Left ventricle myocardium inferior (tissue), 1 donor: ENCODE measurements at regions not wholly inside any gene's neighbourhood (a gene's known extent, or its start where the extent isn't known, plus 50 kb on each side); places are given as distances from the start of the nearest gene placed in this dataset.

Experiments
- DNase-seq: peaks from one replicate; pipeline ENCODE4 v3.0.0-alpha.2; 2020
- H3K27ac ChIP-seq: fragments of 200-600 bp; replicated peaks from 2 replicates; pipeline ENCODE4 v1.8.0; 2021
- H3K27me3 ChIP-seq: fragments of 200-600 bp; 2 replicates; pipeline ENCODE4 v1.8.0; 2021; ENCODE audit warnings: low read depth
- H3K36me3 ChIP-seq: fragments of 200-600 bp; 2 replicates; pipeline ENCODE4 v1.8.0; 2021
- H3K4me1 ChIP-seq: fragments of 200-600 bp; 2 replicates; pipeline ENCODE4 v1.8.0; 2021
- H3K4me3 ChIP-seq: fragments of 200-600 bp; 2 replicates; pipeline ENCODE4 v1.8.0; 2021; ENCODE audit warnings: mild to moderate bottlenecking, moderate library complexity
- H3K9me3 ChIP-seq: fragments of 200-600 bp; replicated peaks from 2 replicates; pipeline ENCODE4 v1.8.0; 2021
- CTCF ChIP-seq: fragments of 200-600 bp; IDR thresholded peaks from 2 replicates; pipeline ENCODE4 v1.8.0; 2021; ENCODE audit warnings: antibody characterized with exemption, mild to moderate bottlenecking, borderline replicate concordance
- intact Hi-C: fragments of 100-400 bp; cut with micrococcal nuclease; formaldehyde crosslinking; loops from one replicate; pipeline ENCODE4 v1.11.0; 2022
- donor health status: DM: no; HTN: yes; CAD: no; lungs with severe emphysema.

DNA sequence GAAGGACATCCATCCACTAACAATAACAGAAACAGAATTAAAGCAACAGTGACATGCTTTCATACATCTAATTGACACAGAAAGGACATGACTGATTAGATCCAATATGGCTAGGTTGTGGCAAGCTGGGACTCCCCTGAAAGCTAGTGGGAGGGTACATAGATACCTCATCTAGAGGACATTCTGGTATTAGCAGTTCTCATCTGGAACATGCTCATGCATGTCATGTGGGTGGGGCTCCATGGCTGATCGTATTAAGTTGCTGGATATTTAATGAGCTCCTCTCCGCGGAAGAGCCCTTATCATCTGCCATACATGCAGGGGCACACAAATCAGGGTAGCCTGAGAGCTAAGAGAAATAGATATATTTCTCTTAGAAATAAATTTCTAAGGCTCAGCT is 358.9 kb downstream of the ICE1 start:
- DNase-seq = no peak
- H3K9me3 ChIP-seq = peaks cover 1% of the 10 kb centered on the region

GRCh38 chr5:5780253-5780652 is 357.8 kb downstream of the ICE1 start:
- no peak for TF ChIP-seq CTCF
- no peaks in the 10 kb centered on the region for H3K9me3 ChIP-seq
- no peak overlapping the region for H3K27ac ChIP-seq
- H3K27me3 ChIP-seq = no peaks in the 10 kb centered on the region
- intact Hi-C loops = no loop called here
- H3K36me3 ChIP-seq = no peaks in the 10 kb centered on the region
- no peak for DNase-seq
- no peaks in the 10 kb centered on the region for H3K4me1 ChIP-seq
- no peak overlapping the region for H3K4me3 ChIP-seq

More for the DNA sequence above, 358.9 kb downstream of the ICE1 start:
- Histone ChIP-seq H3K27ac (no peak overlapping the region), H3K4me3 (no peak overlapping the region), H3K27me3 (no peaks in the 10 kb centered on the region), H3K4me1 (no peaks in the 10 kb centered on the region), H3K36me3 (no peaks in the 10 kb centered on the region)
- TF ChIP-seq CTCF = no peak
- intact Hi-C loops = no loop called here

GRCh38 chr5:5777013-5777412 is 354.5 kb downstream of the ICE1 start:
- Histone ChIP-seq H3K36me3 (no peaks in the 10 kb centered on the region), H3K4me3 (no peak overlapping the region), H3K27me3 (no peaks in the 10 kb centered on the region), H3K9me3 (no peaks in the 10 kb centered on the region), H3K4me1 (no peaks in the 10 kb centered on the region), H3K27ac (no peak overlapping the region)
- DNase-seq = no peak
- no peak for TF ChIP-seq CTCF
- intact Hi-C loops = no loop called here

DNA sequence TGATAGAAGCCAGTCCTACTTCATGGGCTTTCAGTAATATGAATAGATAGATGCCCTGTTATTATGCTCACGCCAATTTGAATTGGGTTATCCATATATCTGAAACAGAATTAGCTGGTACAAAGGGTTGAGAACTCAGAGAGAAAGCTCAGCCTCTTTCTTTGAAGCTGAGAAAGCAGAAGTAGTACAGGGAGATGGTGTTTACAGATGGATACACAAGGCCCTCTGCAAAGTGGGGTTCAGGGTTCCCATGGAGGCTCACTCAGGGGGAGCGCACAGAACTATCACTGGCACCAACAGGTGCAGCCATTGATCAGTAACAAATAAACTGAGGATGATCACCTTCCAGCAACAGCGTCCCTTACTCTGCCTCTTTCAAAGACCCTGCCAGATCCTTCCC is 349.7 kb downstream of the ICE1 start:
- no peak for DNase-seq
- no peak for TF ChIP-seq CTCF
- H3K4me1 ChIP-seq = peaks cover 7% of the 10 kb centered on the region
- no peak overlapping the region for H3K4me3 ChIP-seq
- H3K9me3 ChIP-seq = no peaks in the 10 kb centered on the region
- H3K27ac ChIP-seq = no peak overlapping the region
- H3K27me3 ChIP-seq = no peaks in the 10 kb centered on the region
- H3K36me3 ChIP-seq = no peaks in the 10 kb centered on the region
- intact Hi-C loops = no loop called here

GRCh38 chr5:5770825-5771224 is 348.3 kb downstream of the ICE1 start:
- Histone ChIP-seq H3K4me1 (peaks cover 12% of the 10 kb centered on the region), H3K36me3 (no peaks in the 10 kb centered on the region), H3K27ac (no peak overlapping the region), H3K27me3 (no peaks in the 10 kb centered on the region), H3K4me3 (no peak overlapping the region), H3K9me3 (no peaks in the 10 kb centered on the region)
- no peak for DNase-seq
- no peak for TF ChIP-seq CTCF
- intact Hi-C loops = no loop called here
